LoVo (cell line): ENCODE measurements at regions not wholly inside any gene's neighbourhood (a gene's known extent, or its start where the extent isn't known, plus 50 kb on each side); places are given as distances from the start of the nearest gene placed in this dataset.

Source experiments
- DNase-seq: peaks from one replicate; pipeline ENCODE4 v3.0.0-alpha.2; 2016; ENCODE audit warnings: low spot score

- no peak for DNase-seq
These were observed 77.6 kb downstream of the PCDH1 start for GRCh38 chr5:141800617-141801016.

GRCh38 chr5:141799507-141800167 lies 78.6 kb downstream of the PCDH1 start:
- DNase-seq, result no peak

GRCh38 chr5:141797425-141797824 lies 80.8 kb downstream of the PCDH1 start:
- DNase-seq, result no peak

GRCh38 chr5:141795421-141795820 lies 82.8 kb downstream of the PCDH1 start:
- DNase-seq, result no peak

GRCh38 chr5:141793881-141794280 lies 84.3 kb downstream of the PCDH1 start:
- DNase-seq, result no peak

- no peak for DNase-seq
These were observed 84.8 kb downstream of the PCDH1 start for GRCh38 chr5:141793403-141793802.

GRCh38 chr5:141790630-141791029 lies 87.6 kb downstream of the PCDH1 start:
- DNase-seq, result no peak

- no peak for DNase-seq
These were observed 88.9 kb downstream of the PCDH1 start for GRCh38 chr5:141789330-141789729.

- no peak for DNase-seq
These were observed 89.8 kb downstream of the PCDH1 start for GRCh38 chr5:141788296-141788970.

GRCh38 chr5:141787376-141787775 lies 90.8 kb downstream of the PCDH1 start:
- no peak for DNase-seq

- no peak for DNase-seq
These were observed 91.5 kb downstream of the PCDH1 start for GRCh38 chr5:141786700-141787099.

- no peak for DNase-seq
These were observed 92.5 kb downstream of the PCDH1 start for GRCh38 chr5:141785711-141786110.

- peak; percentile 70 for DNase-seq
These were observed 93.1 kb downstream of the PCDH1 start for GRCh38 chr5:141785135-141785534.

- no peak for DNase-seq
These were observed 93.7 kb downstream of the PCDH1 start for GRCh38 chr5:141784529-141784928.

GRCh38 chr5:141783947-141784296 lies 94.3 kb downstream of the PCDH1 start:
- DNase-seq, result no peak

GRCh38 chr5:141783005-141783946 lies 94.9 kb downstream of the PCDH1 start:
- no peak for DNase-seq

GRCh38 chr5:141781910-141782309 lies 96.3 kb downstream of the PCDH1 start:
- no peak for DNase-seq

GRCh38 chr5:141780952-141781781 lies 97.0 kb downstream of the PCDH1 start:
- DNase-seq, result no peak

GRCh38 chr5:141780240-141780951 lies 97.8 kb downstream of the PCDH1 start:
- DNase-seq, result no peak

- DNase-seq, result no peak
These were observed 97.5 kb upstream of the ARAP3 start for GRCh38 chr5:141779503-141779973.

- no peak for DNase-seq
These were observed 96.7 kb upstream of the ARAP3 start for GRCh38 chr5:141778683-141779082.
